Stimulated activated CD8-positive, alpha-beta memory T cell treated with anti-CD3 and anti-CD28 coated beads, Interleukin-12 subunit alpha, Interleukin-12 subunit beta, amount 100 ng/mL, for 24 hours (primary cell): ENCODE measurements at regions not wholly inside any gene's neighbourhood (a gene's known extent, or its start where the extent isn't known, plus 50 kb on each side); places are given as distances from the start of the nearest gene placed in this dataset.
"Not testable (repeated sequence)": the region's sequence is repeated elsewhere in the genome, so short reads cannot be mapped to it uniquely, and the experiment has no call there.

Experiments
- DNase-seq: peaks from one replicate; pipeline ENCODE4 v3.0.0-alpha.2; 2020; ENCODE audit errors: extremely low read depth

- DNase-seq, result no peak
Measured at GRCh38 chr9:16052757-16053530, 500.1 kb downstream of the CCDC171 start.

DNA sequence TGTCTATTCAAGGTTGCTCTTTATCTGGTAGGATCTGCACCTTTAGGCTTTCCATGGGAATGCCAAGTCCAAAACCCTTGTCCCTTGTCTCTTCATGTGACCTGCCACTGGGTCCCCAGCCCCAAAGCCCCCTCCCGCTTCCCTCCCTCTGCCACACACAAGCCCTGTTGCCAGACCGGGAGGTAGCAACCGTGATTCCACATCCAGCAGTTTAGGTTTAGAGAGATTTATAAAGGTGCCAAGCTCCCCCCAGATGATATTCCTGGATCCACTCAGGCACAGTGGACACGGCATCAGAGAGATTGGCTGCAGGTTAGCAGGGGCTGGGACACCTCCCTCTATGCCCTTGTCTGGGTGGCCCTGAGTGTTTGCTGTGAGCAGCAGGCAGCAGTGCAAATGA lies 504.7 kb downstream of the CCDC171 start:
- DNase-seq, result no peak

GRCh38 chr9:16058131-16058549 lies 505.3 kb downstream of the CCDC171 start:
- DNase-seq, result no peak

GRCh38 chr9:16060436-16061129 lies 507.7 kb downstream of the CCDC171 start:
- DNase-seq, result no peak

DNA sequence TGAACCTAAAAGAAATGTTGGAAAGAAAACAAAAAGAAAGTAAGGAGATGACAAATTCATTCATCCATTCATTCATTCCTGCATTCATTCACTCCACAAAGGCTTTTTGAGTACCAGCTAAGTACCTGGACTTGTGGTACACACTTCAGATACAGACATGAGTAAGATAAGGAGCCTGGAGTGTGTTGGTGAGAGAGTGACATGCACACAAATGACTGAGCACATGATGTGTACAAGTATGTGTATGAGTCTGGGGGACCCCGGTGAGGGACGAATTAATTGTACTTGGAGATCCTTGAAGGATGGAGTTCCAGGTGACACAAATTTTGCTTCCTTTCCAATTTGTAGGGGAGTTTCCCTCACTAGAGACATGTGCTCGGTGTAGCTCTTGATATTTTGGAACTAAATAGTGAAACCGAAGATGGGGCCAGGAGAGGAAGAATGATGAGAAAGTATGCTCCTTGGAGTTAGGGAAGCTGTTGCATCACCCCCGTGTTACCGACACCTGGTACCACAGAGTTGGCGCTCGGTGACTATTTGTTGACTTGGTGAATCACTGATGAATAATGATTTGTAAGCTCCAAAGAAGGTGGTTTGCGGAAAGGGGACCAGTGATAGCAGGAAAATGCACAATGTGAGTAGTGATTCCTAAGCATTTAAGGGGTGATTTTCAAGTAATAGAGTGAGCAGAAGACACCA lies 509.8 kb downstream of the CCDC171 start:
- no peak for DNase-seq

DNA sequence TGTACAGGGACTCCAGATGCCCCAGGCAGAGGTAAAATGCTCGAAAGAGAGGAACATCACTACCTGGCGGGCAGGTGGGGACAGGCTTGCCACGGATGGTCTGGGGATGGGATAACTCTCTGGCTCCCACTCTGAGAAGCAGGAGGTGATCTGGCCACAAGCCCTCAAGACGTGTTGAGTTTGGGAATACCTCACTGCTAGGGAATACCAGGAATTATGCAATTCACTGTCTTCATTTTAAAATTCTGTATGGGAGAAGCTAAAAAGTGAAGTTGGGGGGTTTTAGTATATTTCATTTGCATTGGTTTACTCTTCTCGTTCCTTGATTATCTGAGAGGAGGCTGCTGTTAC lies 510.4 kb downstream of the CCDC171 start:
- DNase-seq, result no peak

- no peak for DNase-seq
Measured at GRCh38 chr9:16064771-16065170, 511.9 kb downstream of the CCDC171 start.

- not testable (repeated sequence) for DNase-seq
Measured at GRCh38 chr9:16066201-16066600, 513.4 kb downstream of the CCDC171 start.

- no peak for DNase-seq
Measured at GRCh38 chr9:16068476-16068875, 515.6 kb downstream of the CCDC171 start.

GRCh38 chr9:16069249-16069648 lies 516.4 kb downstream of the CCDC171 start:
- DNase-seq, result no peak

GRCh38 chr9:16069671-16070454 lies 517.0 kb downstream of the CCDC171 start:
- no peak for DNase-seq

GRCh38 chr9:16070455-16071145 lies 517.8 kb downstream of the CCDC171 start:
- no peak for DNase-seq

DNA sequence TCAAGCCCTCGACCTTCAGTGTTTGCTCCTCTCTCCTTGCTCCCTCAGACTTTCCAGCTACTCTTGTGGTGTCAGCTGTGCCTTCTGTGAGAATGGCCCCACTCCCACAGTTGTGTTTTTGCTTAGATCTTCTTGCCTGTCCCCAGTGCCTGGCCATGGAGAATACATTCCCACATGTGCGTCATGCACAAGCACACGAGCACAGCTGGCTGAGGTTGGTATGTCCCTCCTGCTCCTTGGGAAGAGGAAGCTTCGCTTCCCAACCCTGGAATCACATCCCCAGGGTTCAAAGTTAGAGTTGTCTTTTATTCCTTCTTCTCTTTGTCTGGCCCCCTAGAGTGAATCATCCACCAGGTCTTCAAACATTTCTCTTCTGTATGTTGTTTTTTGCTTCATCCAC lies 518.6 kb downstream of the CCDC171 start:
- DNase-seq, result no peak

DNA sequence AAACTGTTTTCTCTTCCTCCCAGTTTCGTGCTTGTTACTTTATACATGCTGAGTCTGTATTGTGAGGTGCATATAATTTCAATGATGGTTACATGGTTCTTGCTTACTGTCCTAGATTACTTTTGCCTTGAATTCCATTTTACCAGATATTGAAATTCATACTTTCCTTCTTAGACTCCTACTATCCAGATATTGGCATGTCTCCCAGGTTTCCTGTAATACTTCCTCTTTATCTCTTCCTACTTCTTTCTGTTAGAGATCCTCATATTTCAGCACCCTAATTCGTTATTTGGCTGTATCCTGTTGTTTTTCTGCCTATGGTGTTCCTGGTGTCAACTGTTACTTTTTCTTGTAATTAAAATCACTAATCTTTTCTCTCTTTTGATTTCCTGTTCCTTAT lies 522.1 kb downstream of the CCDC171 start:
- no peak for DNase-seq

- no peak for DNase-seq
Measured at GRCh38 chr9:16075696-16076095, 522.9 kb downstream of the CCDC171 start.

DNA sequence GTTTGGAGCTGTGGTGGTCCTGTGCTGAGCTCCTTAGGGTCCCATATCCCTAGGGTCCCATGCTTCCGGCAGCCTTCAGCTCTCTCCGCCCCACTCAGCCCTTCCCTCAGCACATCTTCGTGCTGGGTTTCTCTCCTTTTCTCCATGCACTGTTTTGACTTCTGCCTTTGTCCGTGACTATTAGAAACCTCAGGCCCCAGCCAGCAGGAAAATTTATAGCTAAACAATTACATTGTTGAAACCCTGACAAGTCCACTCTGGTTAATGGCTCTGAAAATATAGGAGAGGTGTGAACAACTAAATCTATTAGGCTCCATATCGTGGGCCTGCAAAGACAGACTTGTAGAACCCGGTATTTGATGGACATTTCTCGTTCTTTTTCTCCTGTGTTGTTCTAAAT lies 523.7 kb downstream of the CCDC171 start:
- no peak for DNase-seq

DNA sequence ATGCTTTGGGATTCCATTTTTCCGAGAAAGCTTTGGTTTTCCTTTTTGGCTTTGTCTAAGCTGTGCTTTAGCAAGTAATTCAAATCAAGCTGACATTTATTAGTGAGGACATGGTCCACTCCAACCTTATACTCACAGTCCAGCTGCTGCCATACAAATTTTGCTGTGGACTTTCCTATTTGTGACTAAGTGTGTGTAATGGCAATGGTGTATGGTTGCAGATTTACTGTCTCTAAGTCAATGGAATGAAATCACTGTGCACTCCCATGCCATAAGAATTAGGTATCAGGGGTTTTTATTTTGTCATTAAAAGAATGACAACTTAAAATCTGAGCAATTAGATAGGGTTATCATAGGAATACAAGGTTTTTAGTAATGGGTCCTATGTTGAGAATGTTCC lies 530.0 kb downstream of the CCDC171 start:
- no peak for DNase-seq

DNA sequence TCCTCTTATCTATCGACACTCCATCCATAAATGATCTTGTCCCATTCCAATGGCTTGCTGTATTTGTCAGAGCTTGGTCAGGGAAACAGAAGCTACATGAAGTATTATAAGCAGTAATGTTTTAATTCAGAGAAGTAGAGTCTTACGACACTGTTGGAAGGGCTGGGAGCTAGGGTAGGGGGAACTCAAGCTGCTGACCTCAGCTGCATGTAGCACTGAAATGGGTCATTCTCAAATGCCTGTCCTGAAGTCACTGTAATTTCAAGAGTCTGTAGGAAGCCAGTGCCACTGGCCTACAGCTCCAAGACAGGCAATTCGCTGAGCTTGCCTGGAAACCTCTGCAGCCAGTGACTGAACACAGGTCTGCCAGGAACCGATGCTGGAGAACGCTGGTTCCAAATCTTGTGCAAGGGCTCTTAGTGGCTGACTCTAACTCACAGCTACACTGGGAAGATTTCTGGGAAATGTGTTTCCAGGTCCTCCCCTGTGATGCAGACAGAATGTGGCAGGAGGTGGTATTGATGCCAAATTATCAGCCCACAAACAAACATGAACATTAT lies 532.4 kb downstream of the CCDC171 start:
- DNase-seq, result no peak

DNA sequence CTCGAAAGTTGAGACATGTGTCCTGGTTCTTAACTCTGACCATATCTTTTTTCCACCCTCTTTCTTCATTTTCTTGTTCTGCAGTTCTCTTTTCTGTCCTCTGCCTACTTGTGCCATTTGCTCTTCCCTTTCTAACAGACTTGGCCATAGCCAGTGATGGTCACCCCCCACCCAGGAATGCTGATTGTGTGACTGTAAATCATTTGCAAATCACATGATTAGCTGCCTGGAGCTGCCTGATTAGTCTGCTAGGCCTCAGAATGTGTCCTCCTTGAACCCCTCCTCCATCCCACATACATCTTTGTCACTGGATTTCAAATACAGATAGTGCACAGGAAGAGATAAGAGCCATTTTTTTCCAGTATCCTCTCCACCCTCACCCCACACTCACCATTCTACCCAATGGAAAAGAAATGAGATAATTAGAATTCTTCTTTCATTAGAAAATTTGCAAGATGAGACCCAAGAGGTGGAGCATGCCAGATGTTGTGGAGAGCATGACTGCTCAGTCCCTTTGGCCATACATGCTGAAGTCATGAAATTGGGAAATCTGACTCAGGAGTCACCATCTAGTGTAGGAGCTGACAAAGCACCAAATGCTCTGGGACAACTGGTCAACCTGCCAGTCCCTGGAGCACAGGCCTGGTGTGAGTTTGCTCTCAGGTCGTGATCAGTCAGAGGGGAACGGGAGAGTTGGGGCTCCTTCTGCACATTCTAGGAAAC lies 538.2 kb downstream of the CCDC171 start:
- no peak for DNase-seq
